BJ (cell line): ENCODE measurements at regions not wholly inside any gene's neighbourhood (a gene's known extent, or its start where the extent isn't known, plus 50 kb on each side); places are given as distances from the start of the nearest gene placed in this dataset.

Experiments
- CTCF ChIA-PET: fragments of 350-600 bp; formaldehyde crosslinking; extraction: SDS; loops from one replicate; lab custom pipeline; 2021; ENCODE audit warnings: antibody characterized with exemption, inconsistent platforms; lab: Yijun Ruan, JAX
- POLR2A ChIA-PET: fragments of 300-600 bp; sonication (Branson Sonifier 250); formaldehyde crosslinking; extraction: SDS; loops from one replicate; lab custom pipeline; 2021; ENCODE audit warnings: antibody characterized with exemption; lab: Charles Lee
- DNase-seq: peaks from one replicate; pipeline ENCODE4 v3.0.0-alpha.2; 2011; ENCODE audit warnings: low read depth
- H3K27me3 ChIP-seq: 2 replicates; pipeline ENCODE4 v1.6.0; 2011; ENCODE audit warnings: low read length; ENCODE audit not compliant: control insufficient read depth, insufficient read depth
- H3K36me3 ChIP-seq: 2 replicates; pipeline ENCODE4 v1.5.1; 2011; ENCODE audit warnings: low read length; ENCODE audit not compliant: control insufficient read depth, insufficient read depth
- H3K4me3 ChIP-seq: 2 replicates; pipeline ENCODE4 v1.5.1; 2011; ENCODE audit warnings: low read depth, mild to moderate bottlenecking, control low read depth, low read length
- CTCF ChIP-seq: IDR thresholded peaks from 2 replicates; pipeline ENCODE4 v1.5.1; 2011; ENCODE audit warnings: low read depth, mild to moderate bottlenecking, control low read depth, inconsistent platforms, low read length, moderate library complexity; ENCODE audit not compliant: insufficient read depth

DNA sequence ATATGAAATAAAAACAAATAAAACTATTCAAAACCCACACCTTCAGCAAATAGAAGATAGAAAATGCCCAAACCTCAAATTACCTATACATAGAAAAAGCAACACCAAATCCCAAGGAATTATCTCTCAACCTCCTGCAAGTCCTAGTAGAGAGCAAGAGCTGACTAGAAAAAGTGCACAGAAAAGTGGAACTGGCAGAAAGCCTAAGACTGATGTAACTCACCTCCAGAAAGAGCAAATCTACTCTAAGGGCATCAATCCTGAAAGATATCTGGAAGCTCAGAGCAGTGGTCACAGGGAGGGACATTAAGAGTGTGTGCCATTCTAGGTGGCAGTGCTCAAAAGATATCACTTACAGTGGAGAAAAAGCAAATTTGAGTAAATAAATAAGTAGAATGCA is 62.1 kb upstream of the PLEKHG7 start:
- Histone ChIP-seq H3K27me3 (no peaks in the 10 kb centered on the region), H3K4me3 (no peak overlapping the region), H3K36me3 (no peaks in the 10 kb centered on the region)
- DNase-seq, result no peak
- ChIA-PET POLR2A (no interaction called here), CTCF (interaction anchor here (0.5 kb wide), 1 partner anchor 925 kb away, joined by 3 read pairs; no protein-coding TSS in a partner anchor)
- no peak for TF ChIP-seq CTCF

DNA sequence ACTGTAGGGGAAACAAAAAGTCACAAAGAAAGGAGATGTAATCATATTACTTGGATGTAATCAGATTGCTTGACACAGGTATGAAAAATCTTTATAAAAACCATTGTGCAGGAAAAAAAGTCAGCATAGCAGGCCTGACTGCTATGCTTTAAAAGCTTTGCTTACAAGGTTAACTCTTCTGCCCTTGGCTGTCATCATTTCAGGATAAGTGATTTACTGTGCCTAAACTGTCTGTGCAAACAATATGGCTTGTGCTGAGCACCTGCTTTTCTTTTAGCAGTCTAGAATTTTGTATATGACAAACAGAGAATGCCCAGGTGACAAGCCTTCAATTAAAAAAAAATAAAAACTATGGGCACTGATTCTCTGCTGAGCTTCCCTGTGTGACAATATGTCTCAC is 63.8 kb upstream of the PLEKHG7 start:
- Histone ChIP-seq H3K27me3 (no peaks in the 10 kb centered on the region; the same call in 1 of the 2 replicates), H3K4me3 (no peak overlapping the region), H3K36me3 (no peaks in the 10 kb centered on the region)
- no peak for DNase-seq
- no peak for TF ChIP-seq CTCF
- CTCF ChIA-PET, result interaction anchor here (1.5 to 1.7 kb wide), 2 partner anchors 10 to 12 kb away, joined by 3 to 4 read pairs; no protein-coding TSS in a partner anchor
- POLR2A ChIA-PET, result no interaction called here

DNA sequence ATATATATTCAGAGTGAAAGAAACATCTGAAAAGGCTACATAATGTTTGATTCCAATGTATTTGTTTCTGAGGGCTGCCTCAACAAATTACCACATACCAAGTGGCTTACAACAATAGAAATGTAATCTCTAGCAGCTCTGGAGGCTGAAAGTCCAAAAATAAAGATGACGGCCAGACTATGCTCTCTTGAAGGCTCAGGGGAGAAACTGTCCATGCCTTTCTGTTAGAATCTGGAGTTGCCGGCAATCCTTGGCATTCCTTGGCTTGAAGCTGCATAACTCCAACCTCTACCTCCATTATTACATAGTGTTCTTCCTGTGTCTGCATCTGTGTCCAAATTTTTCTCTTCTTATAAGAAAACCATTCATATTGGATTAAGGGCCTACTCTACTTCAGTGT is 68.1 kb upstream of the PLEKHG7 start:
- no peak for DNase-seq
- POLR2A ChIA-PET, result interaction anchor here (0.6 kb wide), 1 partner anchor 404 kb away, joined by 5 read pairs; no protein-coding TSS in a partner anchor
- no peaks in the 10 kb centered on the region; the same call in 1 of the 2 replicates for H3K27me3 ChIP-seq
- no peaks in the 10 kb centered on the region for H3K36me3 ChIP-seq
- no peak overlapping the region for H3K4me3 ChIP-seq
- no peak for TF ChIP-seq CTCF
- CTCF ChIA-PET, result interaction anchor here (1.0 to 1.4 kb wide), 2 partner anchors 16 to 1058 kb away, joined by 3 to 5 read pairs; no protein-coding TSS in a partner anchor

GRCh38 chr12:92634202-92634601 is 68.6 kb upstream of the PLEKHG7 start:
- no peak for TF ChIP-seq CTCF
- Histone ChIP-seq H3K27me3 (no peaks in the 10 kb centered on the region; the same call in 1 of the 2 replicates), H3K4me3 (no peak overlapping the region), H3K36me3 (no peaks in the 10 kb centered on the region)
- ChIA-PET POLR2A (interaction anchor here (0.6 kb wide), 1 partner anchor 403 kb away, joined by 5 read pairs; no protein-coding TSS in a partner anchor), CTCF (interaction anchor here (1.0 to 1.4 kb wide), 2 partner anchors 16 to 1057 kb away, joined by 3 to 5 read pairs; no protein-coding TSS in a partner anchor)
- no peak for DNase-seq

DNA sequence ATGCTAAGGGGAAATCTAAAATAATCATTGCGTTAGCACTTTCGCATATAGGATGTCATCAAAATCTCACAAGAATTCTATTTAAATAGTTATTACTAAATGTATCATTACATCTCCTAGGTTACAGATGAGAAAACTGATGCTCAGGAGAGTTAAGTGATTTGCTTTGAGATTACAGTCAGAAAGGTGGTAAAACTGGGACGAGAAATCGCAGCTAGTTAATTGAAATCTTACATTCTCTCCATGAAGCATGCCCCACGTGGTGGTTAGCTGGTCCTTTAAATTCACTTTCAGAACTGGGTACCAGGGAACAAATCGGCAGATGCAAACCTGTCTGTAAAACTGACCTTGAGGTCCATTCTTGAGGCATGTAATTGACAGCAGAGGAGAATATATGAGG is 71.8 kb upstream of the PLEKHG7 start:
- POLR2A ChIA-PET, result no interaction called here

More for the DNA sequence above, 71.8 kb upstream of the PLEKHG7 start:
- DNase-seq, result no peak
- TF ChIP-seq CTCF, result no peak
- Histone ChIP-seq H3K27me3 (no peaks in the 10 kb centered on the region; the same call in 1 of the 2 replicates), H3K36me3 (no peaks in the 10 kb centered on the region), H3K4me3 (no peak overlapping the region)
- CTCF ChIA-PET, result interaction anchor here (1.5 to 2.2 kb wide), 3 partner anchors 14 to 22 kb away, joined by 4 to 6 read pairs (median 5); no protein-coding TSS in a partner anchor
